ENCODE measurements at regions not wholly inside any gene's neighbourhood (a gene's known extent, or its start where the extent isn't known, plus 50 kb on each side); places are given as distances from the start of the nearest gene placed in this dataset.
"Not testable (repeated sequence)": the region's sequence is repeated elsewhere in the genome, so short reads cannot be mapped to it uniquely, and the experiment has no call there.

- DNase-seq (ENCODE audit: extremely low spot score in 2 of 2) = no peak
- H3K9me3 ChIP-seq = no peaks in the 10 kb centered on the region
Measured at GRCh38 chr18:71238974-71239624, 950.3 kb downstream of the SOCS6 start.

GRCh38 chr18:71237641-71238040, 948.8 kb downstream of the SOCS6 start:
- H3K36me3 ChIP-seq = no peaks in the 10 kb centered on the region
- no peak overlapping the region for H3K27ac ChIP-seq
- no peak overlapping the region for H3K4me3 ChIP-seq
- DNase-seq (ENCODE audit: extremely low spot score in 2 of 2) = no peak
- H3K27me3 ChIP-seq = no peaks in the 10 kb centered on the region
- no peak for TF ChIP-seq POLR2AphosphoS5 (IDR thresholded peaks at IDR 0.05; ENCODE audit: insufficient read depth in 1 of 2, low read depth in 1 of 2)
- TF ChIP-seq CTCF (IDR thresholded peaks at IDR 0.05) = no peak
- TF ChIP-seq POLR2A (IDR thresholded peaks at IDR 0.05) = no peak
- no peaks in the 10 kb centered on the region for H3K9me3 ChIP-seq
- intact Hi-C loops (cut with DNase I) = no loop called here
- no peaks in the 10 kb centered on the region for H3K4me1 ChIP-seq

More at GRCh38 chr18:71238974-71239624, 950.3 kb downstream of the SOCS6 start:
- Histone ChIP-seq H3K36me3 (no peaks in the 10 kb centered on the region), H3K27me3 (no peaks in the 10 kb centered on the region), H3K4me1 (no peaks in the 10 kb centered on the region), H3K4me3 (no peak overlapping the region), H3K27ac (no peak overlapping the region)
- no peak for TF ChIP-seq CTCF (IDR thresholded peaks at IDR 0.05)
- TF ChIP-seq POLR2AphosphoS5 (IDR thresholded peaks at IDR 0.05; ENCODE audit: insufficient read depth in 1 of 2, low read depth in 1 of 2) = no peak
- TF ChIP-seq POLR2A (IDR thresholded peaks at IDR 0.05) = no peak
- intact Hi-C loops (cut with DNase I) = no loop called here

- no peaks in the 10 kb centered on the region for H3K9me3 ChIP-seq
- H3K27me3 ChIP-seq = no peaks in the 10 kb centered on the region
- H3K4me1 ChIP-seq = no peaks in the 10 kb centered on the region
- no peak for TF ChIP-seq POLR2AphosphoS5 (IDR thresholded peaks at IDR 0.05; ENCODE audit: insufficient read depth in 1 of 2, low read depth in 1 of 2)
- TF ChIP-seq POLR2A (IDR thresholded peaks at IDR 0.05) = no peak
- TF ChIP-seq CTCF (IDR thresholded peaks at IDR 0.05) = no peak
- no peak overlapping the region for H3K27ac ChIP-seq
- no peaks in the 10 kb centered on the region for H3K36me3 ChIP-seq
- intact Hi-C loops (cut with DNase I) = no loop called here
- no peak for DNase-seq (ENCODE audit: extremely low spot score in 2 of 2)
- no peak overlapping the region for H3K4me3 ChIP-seq
Measured at GRCh38 chr18:71233177-71233576, 944.3 kb downstream of the SOCS6 start.

GRCh38 chr18:71223486-71223885, 934.6 kb downstream of the SOCS6 start:
- no peak overlapping the region for H3K27ac ChIP-seq
- TF ChIP-seq CTCF (IDR thresholded peaks at IDR 0.05) = no peak
- TF ChIP-seq POLR2AphosphoS5 (IDR thresholded peaks at IDR 0.05; ENCODE audit: insufficient read depth in 1 of 2, low read depth in 1 of 2) = no peak
- no peak for TF ChIP-seq POLR2A (IDR thresholded peaks at IDR 0.05)
- intact Hi-C loops (cut with DNase I) = no loop called here
- H3K4me1 ChIP-seq = no peaks in the 10 kb centered on the region
- H3K4me3 ChIP-seq = no peak overlapping the region
- no peaks in the 10 kb centered on the region for H3K27me3 ChIP-seq
- no peaks in the 10 kb centered on the region for H3K36me3 ChIP-seq
- H3K9me3 ChIP-seq = no peaks in the 10 kb centered on the region
- DNase-seq (ENCODE audit: extremely low spot score in 2 of 2) = no peak

GRCh38 chr18:71221405-71221804, 932.6 kb downstream of the SOCS6 start:
- Histone ChIP-seq H3K9me3 (no peaks in the 10 kb centered on the region), H3K27ac (no peak overlapping the region), H3K4me1 (no peaks in the 10 kb centered on the region), H3K36me3 (no peaks in the 10 kb centered on the region), H3K4me3 (no peak overlapping the region), H3K27me3 (no peaks in the 10 kb centered on the region)
- no peak for DNase-seq (ENCODE audit: extremely low spot score in 2 of 2)
- intact Hi-C loops (cut with DNase I) = no loop called here
- TF ChIP-seq POLR2AphosphoS5 (IDR thresholded peaks at IDR 0.05; ENCODE audit: insufficient read depth in 1 of 2, low read depth in 1 of 2) = no peak
- no peak for TF ChIP-seq POLR2A (IDR thresholded peaks at IDR 0.05)
- TF ChIP-seq CTCF (IDR thresholded peaks at IDR 0.05) = no peak

- DNase-seq (ENCODE audit: extremely low spot score in 2 of 2); intact Hi-C loops (cut with DNase I); H3K27me3 ChIP-seq; H3K4me1 ChIP-seq; H3K4me3 ChIP-seq; H3K36me3 ChIP-seq; H3K9me3 ChIP-seq; H3K27ac ChIP-seq: not testable (repeated sequence)
Measured at GRCh38 chr18:71212739-71213138, 923.9 kb downstream of the SOCS6 start.
